NB4 (cell line): ENCODE measurements at regions not wholly inside any gene's neighbourhood (a gene's known extent, or its start where the extent isn't known, plus 50 kb on each side); places are given as distances from the start of the nearest gene placed in this dataset.

Experiments
- POLR2A ChIP-seq: IDR thresholded peaks from 2 replicates; pipeline ENCODE4 v1.6.1; 2011; ENCODE audit warnings: mild to moderate bottlenecking; ENCODE audit not compliant: insufficient read length; ENCODE audit errors: extremely low read depth
- TF ChIP-seq, protein P1 (sequence below): IDR thresholded peaks from one replicate; pipeline ENCODE4 v1.5.1; 2012; ENCODE audit warnings: low read depth, low read length

GRCh38 chr14:30369502-30370180, 189.3 kb upstream of the G2E3 start:
- TF ChIP-seq, protein P1, sequence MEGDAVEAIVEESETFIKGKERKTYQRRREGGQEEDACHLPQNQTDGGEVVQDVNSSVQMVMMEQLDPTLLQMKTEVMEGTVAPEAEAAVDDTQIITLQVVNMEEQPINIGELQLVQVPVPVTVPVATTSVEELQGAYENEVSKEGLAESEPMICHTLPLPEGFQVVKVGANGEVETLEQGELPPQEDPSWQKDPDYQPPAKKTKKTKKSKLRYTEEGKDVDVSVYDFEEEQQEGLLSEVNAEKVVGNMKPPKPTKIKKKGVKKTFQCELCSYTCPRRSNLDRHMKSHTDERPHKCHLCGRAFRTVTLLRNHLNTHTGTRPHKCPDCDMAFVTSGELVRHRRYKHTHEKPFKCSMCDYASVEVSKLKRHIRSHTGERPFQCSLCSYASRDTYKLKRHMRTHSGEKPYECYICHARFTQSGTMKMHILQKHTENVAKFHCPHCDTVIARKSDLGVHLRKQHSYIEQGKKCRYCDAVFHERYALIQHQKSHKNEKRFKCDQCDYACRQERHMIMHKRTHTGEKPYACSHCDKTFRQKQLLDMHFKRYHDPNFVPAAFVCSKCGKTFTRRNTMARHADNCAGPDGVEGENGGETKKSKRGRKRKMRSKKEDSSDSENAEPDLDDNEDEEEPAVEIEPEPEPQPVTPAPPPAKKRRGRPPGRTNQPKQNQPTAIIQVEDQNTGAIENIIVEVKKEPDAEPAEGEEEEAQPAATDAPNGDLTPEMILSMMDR = no peak
- no peak for TF ChIP-seq POLR2A
